ENCODE measurements at regions not wholly inside any gene's neighbourhood (a gene's known extent, or its start where the extent isn't known, plus 50 kb on each side); places are given as distances from the start of the nearest gene placed in this dataset.

DNA sequence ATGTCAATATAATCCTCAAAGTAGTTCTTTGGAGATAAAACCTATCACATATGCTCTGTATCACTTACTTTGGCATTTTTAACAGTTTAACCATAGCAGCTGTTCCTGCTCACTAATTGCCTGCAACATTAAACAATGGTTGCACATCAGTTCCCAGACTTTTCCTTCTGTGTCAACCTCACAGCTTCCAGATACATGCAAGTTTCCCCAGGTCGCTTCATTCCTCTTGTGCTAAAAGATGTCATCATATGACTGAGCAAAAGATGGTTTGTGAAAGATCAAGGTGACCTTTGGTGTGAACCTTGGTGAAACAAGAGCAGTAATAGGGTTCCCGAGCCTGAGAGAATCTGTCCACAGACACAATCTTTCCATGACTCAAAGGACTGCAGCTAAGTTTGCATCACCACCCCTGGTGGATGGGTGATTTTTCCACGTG lies 500.4 kb upstream of the PAPPA start:
- no peak for DNase-seq
- H3K9me3 ChIP-seq = no peaks in the 10 kb centered on the region
- H3K4me1 ChIP-seq (ENCODE audit: control insufficient read depth in 1 of 2, insufficient read depth in 2 of 2, low read depth in 1 of 2, low read length in 1 of 2) = peaks cover 0 to 15% of the 10 kb centered on the region in 2 experiments; a peak in 1 of 4 replicates
- H3K4me3 ChIP-seq (ENCODE audit: low read depth in 2 of 2, low read length in 1 of 2) = no peak overlapping the region
- ChIA-PET POLR2A (no interaction called here), CTCF (no interaction called here)
- H2AFZ ChIP-seq (ENCODE audit: low read depth) = no peak overlapping the region
- peaks cover 37% of the 10 kb centered on the region for H3F3A ChIP-seq (replicated peaks; ENCODE audit: insufficient read depth)
- H3K9ac ChIP-seq = no peak overlapping the region
- H3K36me3 ChIP-seq (replicated peaks in 1 of 2; ENCODE audit: control insufficient read depth in 1 of 2, insufficient read depth in 2 of 2, low read length in 1 of 2) = no peaks in the 10 kb centered on the region
- TF ChIP-seq GABPA (IDR thresholded peaks at IDR 0.05; ENCODE audit: low read depth) (no peak), EZH2phosphoT487 (IDR thresholded peaks at IDR 0.05; ENCODE audit: borderline replicate concordance, low read depth) (no peak), ELF1 (IDR thresholded peaks at IDR 0.05) (no peak), RCOR1 (IDR thresholded peaks at IDR 0.05; ENCODE audit: low read length) (no peak), TEAD4 (IDR thresholded peaks at IDR 0.05; ENCODE audit: borderline replicate concordance, insufficient read depth) (no peak), MXI1 (IDR thresholded peaks at IDR 0.05; ENCODE audit: low read depth, low read length) (no peak), YY1 (IDR thresholded peaks at IDR 0.05; ENCODE audit: low read depth) (no peak), FOSL2 (IDR thresholded peaks at IDR 0.05; ENCODE audit: borderline replicate concordance, low read depth) (no peak), EP300 (IDR thresholded peaks at IDR 0.05; ENCODE audit: borderline replicate concordance in 1 of 2, low read depth in 1 of 2, low read length in 1 of 2) (no peak), SMC3 (IDR thresholded peaks at IDR 0.05; ENCODE audit: low read depth, low read length) (no peak), TAF1 (IDR thresholded peaks at IDR 0.05; ENCODE audit: borderline replicate concordance, low read depth, low read length) (no peak), POLR2AphosphoS5 (IDR thresholded peaks at IDR 0.05; ENCODE audit: low read depth, low read length) (no peak), RAD21 (IDR thresholded peaks at IDR 0.05; ENCODE audit: low read length) (no peak), NFIC (IDR thresholded peaks at IDR 0.05; ENCODE audit: borderline replicate concordance) (no peak), RFX5 (IDR thresholded peaks at IDR 0.05; ENCODE audit: low read length) (no peak), SIN3A (IDR thresholded peaks at IDR 0.05; ENCODE audit: borderline replicate concordance, low read depth, low read length) (no peak), CHD2 (IDR thresholded peaks at IDR 0.05; ENCODE audit: low read length, partially characterized antibody) (no peak), TCF12 (IDR thresholded peaks at IDR 0.05) (no peak)
- TF ChIP-seq, protein P1, sequence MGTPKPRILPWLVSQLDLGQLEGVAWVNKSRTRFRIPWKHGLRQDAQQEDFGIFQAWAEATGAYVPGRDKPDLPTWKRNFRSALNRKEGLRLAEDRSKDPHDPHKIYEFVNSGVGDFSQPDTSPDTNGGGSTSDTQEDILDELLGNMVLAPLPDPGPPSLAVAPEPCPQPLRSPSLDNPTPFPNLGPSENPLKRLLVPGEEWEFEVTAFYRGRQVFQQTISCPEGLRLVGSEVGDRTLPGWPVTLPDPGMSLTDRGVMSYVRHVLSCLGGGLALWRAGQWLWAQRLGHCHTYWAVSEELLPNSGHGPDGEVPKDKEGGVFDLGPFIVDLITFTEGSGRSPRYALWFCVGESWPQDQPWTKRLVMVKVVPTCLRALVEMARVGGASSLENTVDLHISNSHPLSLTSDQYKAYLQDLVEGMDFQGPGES (IDR thresholded peaks at IDR 0.05; ENCODE audit: low read depth, low read length) = no peak
- H3K27me3 ChIP-seq (ENCODE audit: insufficient read depth) = no peaks in the 10 kb centered on the region
- H3K4me2 ChIP-seq = no peak overlapping the region
- H3K27ac ChIP-seq (ENCODE audit: low read depth in 2 of 2, low read length in 1 of 2) = peak overlapping the region in 1 of 2 experiments; percentile 77; a peak in 2 of 4 replicates
- no peaks in the 10 kb centered on the region for H3K9me2 ChIP-seq
- WGBS (ENCODE audit: low lambda C conversion rate) = 62% methylated on average over 3 of the region's 3 CpGs
- no peaks in the 10 kb centered on the region for H3K79me2 ChIP-seq (ENCODE audit: insufficient read depth)
- H4K20me1 ChIP-seq (ENCODE audit: insufficient read depth) = no peaks in the 10 kb centered on the region

DNA sequence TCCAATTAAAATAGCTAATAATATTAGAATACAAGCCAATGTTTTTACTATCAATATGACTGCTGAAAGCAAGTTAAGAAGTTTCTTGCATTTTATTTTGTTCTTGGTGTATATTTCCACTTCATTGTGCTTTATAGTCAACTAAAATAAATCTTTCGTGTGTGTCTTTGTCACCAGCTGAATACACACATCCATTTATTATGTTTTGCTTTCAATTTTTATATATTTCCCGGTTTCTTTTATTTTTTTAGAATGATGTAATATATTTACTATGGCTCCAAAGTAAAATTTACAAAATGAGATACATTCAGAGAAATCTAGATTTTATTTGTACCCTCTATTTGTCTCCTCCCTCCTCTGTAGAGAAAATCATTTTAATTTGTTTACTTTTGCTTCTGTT lies 495.9 kb upstream of the PAPPA start:
- TF ChIP-seq, protein P2, sequence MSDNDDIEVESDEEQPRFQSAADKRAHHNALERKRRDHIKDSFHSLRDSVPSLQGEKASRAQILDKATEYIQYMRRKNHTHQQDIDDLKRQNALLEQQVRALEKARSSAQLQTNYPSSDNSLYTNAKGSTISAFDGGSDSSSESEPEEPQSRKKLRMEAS (IDR thresholded peaks at IDR 0.05; ENCODE audit: low read depth) = no peak
- Histone ChIP-seq H2AFZ (ENCODE audit: low read depth) (0 out of 2 replicates have a peak overlapping the region, but pooled peaks have one; percentile 27), H3K27ac (ENCODE audit: low read depth in 2 of 2, low read length in 1 of 2) (no peak overlapping the region), H3K9ac (no peak overlapping the region), H3K79me2 (ENCODE audit: insufficient read depth) (no peaks in the 10 kb centered on the region), H3K9me2 (no peaks in the 10 kb centered on the region), H3F3A (replicated peaks; ENCODE audit: insufficient read depth) (peaks cover 9% of the 10 kb centered on the region), H3K27me3 (ENCODE audit: insufficient read depth) (no peaks in the 10 kb centered on the region), H3K4me3 (ENCODE audit: low read depth in 2 of 2, low read length in 1 of 2) (no peak overlapping the region), H3K9me3 (no peaks in the 10 kb centered on the region), H3K4me2 (no peak overlapping the region), H4K20me1 (ENCODE audit: insufficient read depth) (no peaks in the 10 kb centered on the region), H3K4me1 (ENCODE audit: control insufficient read depth in 1 of 2, insufficient read depth in 2 of 2, low read depth in 1 of 2, low read length in 1 of 2) (no peaks in the 10 kb centered on the region; a peak in 1 of 4 replicates), H3K36me3 (replicated peaks in 1 of 2; ENCODE audit: control insufficient read depth in 1 of 2, insufficient read depth in 2 of 2, low read length in 1 of 2) (no peaks in the 10 kb centered on the region)
- ChIA-PET CTCF (no interaction called here), POLR2A (no interaction called here)
- no peak for DNase-seq
- 74% methylated on average over 2 of the region's 2 CpGs for WGBS (ENCODE audit: low lambda C conversion rate)

All from SK-N-SH (cell line).